ENCODE measurements at regions not wholly inside any gene's neighbourhood (a gene's known extent, or its start where the extent isn't known, plus 50 kb on each side); places are given as distances from the start of the nearest gene placed in this dataset.

- Histone ChIP-seq H2AFZ (ENCODE audit: low read depth, low read length, poor library complexity, severe bottlenecking) (no peak overlapping the region), H3K4me1 (ENCODE audit: control insufficient read depth in 1 of 2, insufficient read depth in 2 of 2, low read length in 2 of 2) (no peaks in the 10 kb centered on the region), H3K36me3 (ENCODE audit: control insufficient read depth in 1 of 2, insufficient read depth in 2 of 2, low read length in 2 of 2) (no peaks in the 10 kb centered on the region), H3K27ac (ENCODE audit: low read depth, low read length) (no peak overlapping the region), H4K20me1 (ENCODE audit: insufficient read depth) (no peaks in the 10 kb centered on the region), H3K4me3 (replicated peaks in 1 of 2; ENCODE audit: low read depth in 1 of 2, low read length in 2 of 2) (no peak overlapping the region), H3K4me2 (ENCODE audit: low read length) (no peak overlapping the region), H3K9me3 (ENCODE audit: control insufficient read depth in 1 of 2, insufficient read depth in 1 of 2, low read depth in 1 of 2, low read length in 2 of 2) (no peaks in the 10 kb centered on the region), H3K9me2 (ENCODE audit: insufficient read depth) (no peaks in the 10 kb centered on the region), H3K79me2 (ENCODE audit: insufficient read depth, low read length) (no peaks in the 10 kb centered on the region), H3K9ac (ENCODE audit: low read length) (no peak overlapping the region), H3K27me3 (ENCODE audit: insufficient read depth, low read length) (peaks cover 89% of the 10 kb centered on the region)
- ATAC-seq, result no peak
- CTCF ChIA-PET, result no interaction called here
- no peak for DNase-seq (ENCODE audit: low read depth, low spot score)
- RAD21 ChIA-PET (ENCODE audit: low non-redundant PET in 1 of 2, low total read pairs in 2 of 2, uncharacterized antibody in 2 of 2, unreplicated experiment in 2 of 2), result no interaction called here
- intact Hi-C loops (cut with micrococcal nuclease), result no loop called here
- TF ChIP-seq REST (IDR thresholded peaks at IDR 0.05; ENCODE audit: low read depth), result no peak
- TF ChIP-seq EGR1 (IDR thresholded peaks at IDR 0.05; ENCODE audit: low read depth), result no peak
- TF ChIP-seq JUND (IDR thresholded peaks at IDR 0.05), result no peak
- no peak for TF ChIP-seq YY1 (IDR thresholded peaks at IDR 0.05; ENCODE audit: extremely low read depth, insufficient replicate concordance, low read depth, low read length)
- TF ChIP-seq ELF1 (IDR thresholded peaks at IDR 0.05; ENCODE audit: borderline replicate concordance, low read depth), result no peak
- TF ChIP-seq TCF7L2 (IDR thresholded peaks at IDR 0.05; ENCODE audit: borderline replicate concordance, extremely low read depth, insufficient read depth, insufficient read length), result no peak
- TF ChIP-seq POLR2AphosphoS5 (IDR thresholded peaks at IDR 0.05; ENCODE audit: low read depth, low read length), result no peak
- no peak for TF ChIP-seq POLR2A (IDR thresholded peaks at IDR 0.05; ENCODE audit: borderline replicate concordance, extremely low read depth, insufficient read depth, insufficient read length)
- no peak for TF ChIP-seq RAD21 (IDR thresholded peaks at IDR 0.05; ENCODE audit: low read depth)
- TF ChIP-seq CBX3 (IDR thresholded peaks at IDR 0.05; ENCODE audit: low read depth), result no peak
- no peak for TF ChIP-seq CEBPB (IDR thresholded peaks at IDR 0.05; ENCODE audit: low read depth)
- TF ChIP-seq SRF (IDR thresholded peaks at IDR 0.05; ENCODE audit: low read depth), result no peak
- TF ChIP-seq EZH2 (IDR thresholded peaks at IDR 0.05), result no peak
- no peak for TF ChIP-seq FOSL1 (IDR thresholded peaks at IDR 0.05; ENCODE audit: low read depth)
- TF ChIP-seq, protein P1, sequence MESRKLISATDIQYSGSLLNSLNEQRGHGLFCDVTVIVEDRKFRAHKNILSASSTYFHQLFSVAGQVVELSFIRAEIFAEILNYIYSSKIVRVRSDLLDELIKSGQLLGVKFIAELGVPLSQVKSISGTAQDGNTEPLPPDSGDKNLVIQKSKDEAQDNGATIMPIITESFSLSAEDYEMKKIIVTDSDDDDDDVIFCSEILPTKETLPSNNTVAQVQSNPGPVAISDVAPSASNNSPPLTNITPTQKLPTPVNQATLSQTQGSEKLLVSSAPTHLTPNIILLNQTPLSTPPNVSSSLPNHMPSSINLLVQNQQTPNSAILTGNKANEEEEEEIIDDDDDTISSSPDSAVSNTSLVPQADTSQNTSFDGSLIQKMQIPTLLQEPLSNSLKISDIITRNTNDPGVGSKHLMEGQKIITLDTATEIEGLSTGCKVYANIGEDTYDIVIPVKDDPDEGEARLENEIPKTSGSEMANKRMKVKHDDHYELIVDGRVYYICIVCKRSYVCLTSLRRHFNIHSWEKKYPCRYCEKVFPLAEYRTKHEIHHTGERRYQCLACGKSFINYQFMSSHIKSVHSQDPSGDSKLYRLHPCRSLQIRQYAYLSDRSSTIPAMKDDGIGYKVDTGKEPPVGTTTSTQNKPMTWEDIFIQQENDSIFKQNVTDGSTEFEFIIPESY (IDR thresholded peaks at IDR 0.05; ENCODE audit: extremely low read depth, insufficient replicate concordance, low read length), result no peak
- no peak for TF ChIP-seq ZFX (IDR thresholded peaks at IDR 0.05)
- no peak for TF ChIP-seq CTCF (IDR thresholded peaks at IDR 0.05 in 2 of 3, conservative IDR thresholded peaks at IDR 0.05 in 1 of 3; ENCODE audit: borderline replicate concordance in 1 of 3, insufficient read depth in 1 of 3, low read depth in 2 of 3, low read length in 2 of 3)
- no peak for TF ChIP-seq SP1 (IDR thresholded peaks at IDR 0.05; ENCODE audit: low read depth)
- no peak for TF ChIP-seq EZH2phosphoT487 (IDR thresholded peaks at IDR 0.05; ENCODE audit: borderline replicate concordance)
- POLR2A ChIA-PET, result no interaction called here
- no TSS peak for BruUV-seq (replicated peaks)
Observed at GRCh38 chr12:112734859-112735695, 56.5 kb upstream of the RPH3A start.
